Neural progenitor cell (in vitro differentiated cells): ENCODE measurements at regions not wholly inside any gene's neighbourhood (a gene's known extent, or its start where the extent isn't known, plus 50 kb on each side); places are given as distances from the start of the nearest gene placed in this dataset.

Source experiments
- CTCF ChIP-seq: fragments of 200-600 bp; sonication (generic); IDR thresholded peaks from 2 replicates; pipeline ENCODE4 v1.5.1; 2017; ENCODE audit warnings: antibody characterized with exemption, mild to moderate bottlenecking
- EZH2 ChIP-seq: fragments of 200-600 bp; sonication (generic); IDR thresholded peaks from 2 replicates; pipeline ENCODE4 v1.6.1; 2017; ENCODE audit warnings: antibody characterized with exemption, mild to moderate bottlenecking, moderate library complexity

DNA sequence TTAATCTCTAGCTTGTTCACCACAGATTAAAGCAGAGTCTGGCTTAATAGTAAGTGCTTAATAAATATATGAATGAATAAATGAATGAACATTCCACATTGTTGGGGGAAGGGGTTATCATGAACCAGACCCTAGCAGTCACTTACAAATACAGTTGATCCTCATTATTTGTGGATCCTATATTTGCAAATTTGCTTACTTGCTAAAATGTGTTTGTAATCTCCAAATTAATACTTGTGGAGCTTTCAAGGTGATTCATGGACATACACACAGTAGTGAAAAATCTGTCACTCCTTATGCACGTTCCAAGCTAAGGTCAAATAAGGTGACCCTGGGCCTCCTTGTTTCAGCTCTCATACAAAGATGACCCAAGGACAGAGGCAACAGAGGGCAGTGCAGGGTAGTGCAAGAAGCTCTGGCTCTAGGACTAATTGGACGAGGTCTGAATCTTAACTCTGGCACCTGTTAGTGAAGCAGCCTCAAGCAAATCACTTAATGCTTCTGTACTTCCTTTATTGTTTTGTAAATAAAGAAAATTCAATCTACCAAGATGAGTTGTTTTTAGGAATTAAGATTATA lies 112.8 kb upstream of the C2CD4B start:
- TF ChIP-seq CTCF (peak; percentile 29), EZH2 (no peak)
